ENCODE measurements at regions not wholly inside any gene's neighbourhood (a gene's known extent, or its start where the extent isn't known, plus 50 kb on each side); places are given as distances from the start of the nearest gene placed in this dataset.

DNA sequence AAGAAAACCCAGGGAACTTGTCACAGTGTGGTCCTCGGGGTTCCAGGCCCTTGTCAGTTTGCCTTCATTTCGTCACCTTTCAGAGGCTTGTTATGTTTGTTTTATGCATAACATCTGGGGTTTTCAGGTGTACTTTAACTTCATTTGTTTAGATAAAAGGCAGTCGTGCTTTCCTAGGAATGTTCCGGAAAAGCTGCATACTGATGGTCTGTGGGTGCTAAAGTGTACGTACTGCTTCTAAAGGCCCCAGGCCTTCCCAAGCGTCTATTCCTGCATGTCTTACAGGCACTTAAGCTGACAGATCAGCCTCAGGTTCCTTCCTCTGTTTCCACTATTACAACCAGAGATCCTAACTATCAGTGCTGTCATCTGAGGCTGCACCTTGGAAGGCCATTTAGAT lies 95.6 kb upstream of the ANKH start:
- DNase-seq: no peak

DNA sequence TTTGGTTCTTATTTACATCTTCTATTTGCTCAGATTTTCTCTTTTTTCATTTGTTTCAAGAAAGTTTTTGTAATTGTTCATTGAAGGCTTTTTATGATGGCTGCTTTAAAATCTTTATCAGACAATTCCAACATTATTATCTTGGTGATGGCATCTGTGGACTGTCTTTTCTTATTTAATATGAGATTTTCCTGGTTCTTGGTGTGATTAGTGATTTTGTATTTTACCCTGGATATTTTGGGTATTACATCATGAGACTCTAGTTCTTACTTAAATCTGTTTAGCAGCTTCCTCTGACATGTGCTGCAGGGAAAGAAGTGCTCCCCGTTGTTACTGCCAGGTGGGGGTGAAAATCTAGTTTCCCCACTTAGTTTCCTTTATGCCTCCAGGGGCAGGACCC lies 94.2 kb upstream of the ANKH start:
- no peak for DNase-seq

- no peak for DNase-seq
Measured at GRCh38 chr5:14962604-14963003, 91.0 kb upstream of the ANKH start.

DNA sequence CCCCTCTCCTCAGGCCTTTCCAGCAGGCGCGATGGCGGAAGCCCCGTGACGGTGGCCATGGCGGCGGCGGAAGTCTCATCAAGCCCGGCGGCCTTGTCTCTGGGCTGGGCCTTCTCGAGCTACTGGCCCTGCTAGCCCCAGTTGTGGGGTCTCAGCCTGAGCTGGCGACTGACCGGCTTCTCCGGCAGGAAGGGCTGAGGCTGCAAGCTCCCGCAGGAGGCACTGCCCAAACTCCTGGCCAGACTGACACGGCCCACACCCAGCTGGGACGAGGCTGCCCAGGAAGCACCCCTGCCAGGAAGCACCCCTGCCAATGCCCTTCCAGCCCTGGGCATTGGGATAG lies 88.5 kb upstream of the ANKH start:
- no peak for DNase-seq

DNA sequence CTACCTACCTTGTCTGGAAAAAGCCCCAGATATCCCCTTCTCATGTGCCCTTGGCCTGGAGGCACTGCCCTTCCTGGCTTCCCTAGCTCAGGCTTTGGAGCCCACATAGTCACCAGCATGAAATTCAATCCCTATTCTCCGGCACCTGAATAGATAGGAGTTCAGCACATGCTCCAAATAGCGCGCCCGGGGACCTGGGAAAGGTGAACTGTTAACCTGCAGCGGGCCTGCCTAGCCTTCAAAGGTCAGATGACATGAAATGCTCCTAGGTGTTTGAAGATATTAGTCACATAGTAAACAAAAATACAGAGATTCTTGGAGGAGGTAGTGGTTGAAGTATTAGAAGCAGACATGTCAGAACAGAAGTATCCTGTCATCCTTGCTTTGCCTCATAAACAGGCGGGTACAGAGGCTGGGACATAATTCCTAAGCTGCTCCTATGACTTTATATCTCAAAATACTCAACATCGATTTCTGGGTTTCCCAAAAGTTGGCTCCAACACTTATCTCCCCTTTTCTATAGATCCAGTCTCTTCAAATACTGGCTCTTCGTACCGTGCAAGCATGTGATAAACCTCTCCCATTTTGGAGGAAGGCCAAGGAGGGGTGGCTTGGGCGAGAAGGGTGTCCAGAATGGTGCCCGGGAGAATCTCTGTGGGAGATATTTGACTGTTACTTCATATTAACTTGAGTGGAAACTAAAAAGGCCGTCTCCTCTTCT lies 88.0 kb upstream of the ANKH start:
- DNase-seq: no peak

- no peak for DNase-seq
Measured at GRCh38 chr5:14958188-14958587, 86.6 kb upstream of the ANKH start.

DNA sequence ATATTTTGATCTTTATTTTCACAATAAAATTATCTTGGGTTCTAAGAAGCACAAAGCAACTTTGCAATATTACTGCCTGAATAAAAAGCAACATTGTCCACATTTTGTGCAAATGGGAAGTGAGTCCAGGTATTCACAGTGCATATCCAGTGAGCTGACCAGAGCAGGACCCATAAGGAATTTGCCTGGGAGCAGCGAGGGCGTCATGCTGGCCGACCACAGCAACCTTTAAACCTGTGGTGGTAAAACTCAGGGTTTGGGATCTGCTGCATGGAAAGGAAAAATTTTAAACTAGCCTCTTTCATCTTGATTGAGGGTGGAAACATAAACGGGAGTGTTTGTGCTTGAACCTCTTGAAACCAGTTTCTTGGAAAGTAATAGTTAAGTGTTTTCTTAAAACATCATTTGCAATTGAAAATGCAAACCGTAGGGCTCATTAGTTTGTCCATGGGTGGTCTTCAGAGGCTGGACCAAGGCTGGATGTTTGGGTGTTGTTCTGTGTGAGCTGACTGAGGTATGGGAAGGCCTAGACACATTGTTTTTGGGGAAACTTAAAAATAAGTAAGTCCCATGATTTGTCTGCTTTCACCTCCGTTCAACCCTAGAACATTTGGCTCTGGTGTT lies 85.0 kb upstream of the ANKH start:
- no peak for DNase-seq

DNA sequence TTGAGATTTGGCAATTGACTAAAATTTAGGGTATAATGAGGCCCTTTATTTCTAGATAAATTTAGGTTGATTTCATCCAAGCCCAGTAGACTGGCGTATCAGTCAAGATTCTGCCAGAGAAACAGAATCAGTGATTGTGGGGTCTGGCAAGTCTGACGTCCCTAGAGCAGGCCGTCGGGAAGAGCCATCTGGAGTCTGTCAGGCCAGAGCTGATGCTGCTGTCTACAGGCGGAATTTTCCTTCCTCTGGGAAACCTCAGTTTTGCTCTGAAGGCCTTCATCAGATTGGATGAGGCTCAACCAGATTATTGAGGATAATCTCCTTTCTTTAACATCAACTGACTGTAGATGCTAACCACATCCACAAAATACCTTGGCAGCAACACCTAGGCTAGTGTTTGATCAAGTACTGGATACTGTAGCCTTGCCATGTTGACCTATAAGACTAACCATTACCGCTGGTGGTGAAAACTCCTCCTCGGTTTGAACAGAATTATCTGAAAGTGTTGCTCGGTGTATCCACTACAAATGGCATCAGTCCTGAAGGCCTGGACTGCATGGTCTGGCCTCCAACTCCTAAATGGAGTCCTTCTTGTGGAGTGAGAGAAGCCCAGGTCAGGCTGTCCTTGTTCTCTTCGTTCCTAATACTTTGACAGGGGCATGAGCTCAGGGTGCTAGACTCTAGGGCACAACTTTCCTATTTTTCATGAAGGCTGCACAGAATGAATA lies 83.2 kb upstream of the ANKH start:
- no peak for DNase-seq

DNA sequence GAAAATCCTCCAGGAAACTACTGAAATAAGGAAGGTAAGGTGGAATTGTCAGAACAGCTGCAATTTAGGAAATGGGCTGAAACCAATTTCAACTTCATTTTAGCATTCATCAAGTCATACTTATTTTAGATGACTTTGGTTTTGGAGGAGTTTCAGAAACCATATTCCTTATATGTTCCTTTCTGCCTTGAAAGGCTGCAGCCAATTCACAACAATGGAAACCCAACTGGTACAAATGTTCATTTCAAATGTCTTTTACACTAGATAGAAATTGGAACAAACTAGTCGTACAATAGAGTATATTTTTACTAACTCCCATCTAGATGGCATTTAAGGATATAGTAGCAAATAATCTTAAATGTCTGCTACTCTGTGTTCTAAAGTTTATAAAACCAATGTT lies 82.6 kb upstream of the ANKH start:
- DNase-seq: no peak

DNA sequence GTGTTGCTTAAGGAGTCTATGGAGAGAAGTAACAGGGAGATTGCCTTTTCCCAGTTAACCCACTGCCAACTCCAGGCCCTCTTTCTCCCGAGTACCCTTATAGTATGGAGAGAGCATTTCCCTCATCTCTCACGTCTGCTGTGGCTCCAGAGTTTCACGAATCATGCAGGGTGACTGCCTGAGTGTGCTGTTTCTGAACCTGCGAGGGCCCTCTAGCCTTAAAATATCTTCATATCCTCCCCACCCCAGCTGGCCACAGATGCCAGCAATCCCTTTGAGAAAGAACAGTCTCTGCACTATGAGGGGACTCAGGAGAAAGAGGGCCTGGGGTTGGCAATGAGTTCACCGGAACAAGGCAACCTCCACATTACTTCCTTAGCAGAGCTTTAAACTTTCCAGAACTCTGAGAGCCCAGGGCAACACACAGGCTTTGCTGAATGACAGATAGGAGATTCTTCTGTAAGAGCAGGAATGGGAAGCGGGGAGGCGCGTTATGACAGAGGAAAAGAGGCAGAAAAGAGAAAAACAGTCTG lies 81.6 kb upstream of the ANKH start:
- no peak for DNase-seq

- DNase-seq: no peak
Measured at GRCh38 chr5:14948383-14948782, 76.8 kb upstream of the ANKH start.

- peak; percentile 25 for DNase-seq
Measured at GRCh38 chr5:14946815-14947620, 75.4 kb upstream of the ANKH start.

- DNase-seq: no peak
Measured at GRCh38 chr5:14945450-14945849, 73.9 kb upstream of the ANKH start.

- no peak for DNase-seq
Measured at GRCh38 chr5:14944996-14945395, 73.4 kb upstream of the ANKH start.

DNA sequence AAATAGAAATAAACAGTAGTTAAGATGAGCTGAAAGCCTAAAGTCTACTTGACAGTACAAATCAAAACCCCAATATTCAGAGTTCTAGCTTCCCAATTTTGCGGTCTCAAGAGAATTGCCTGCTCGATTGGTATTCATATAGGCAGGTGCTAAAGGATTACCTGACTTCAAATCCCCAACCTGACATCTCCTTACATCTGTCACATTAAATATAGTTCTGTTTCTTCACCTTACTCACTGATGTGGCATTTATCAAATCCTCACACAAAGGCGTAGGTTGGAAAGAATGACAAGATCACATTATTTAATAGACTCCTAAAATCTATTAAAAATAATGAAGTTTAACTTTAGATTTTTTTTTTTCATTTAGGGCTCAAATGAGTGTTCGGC lies 72.8 kb upstream of the ANKH start:
- no peak for DNase-seq

DNA sequence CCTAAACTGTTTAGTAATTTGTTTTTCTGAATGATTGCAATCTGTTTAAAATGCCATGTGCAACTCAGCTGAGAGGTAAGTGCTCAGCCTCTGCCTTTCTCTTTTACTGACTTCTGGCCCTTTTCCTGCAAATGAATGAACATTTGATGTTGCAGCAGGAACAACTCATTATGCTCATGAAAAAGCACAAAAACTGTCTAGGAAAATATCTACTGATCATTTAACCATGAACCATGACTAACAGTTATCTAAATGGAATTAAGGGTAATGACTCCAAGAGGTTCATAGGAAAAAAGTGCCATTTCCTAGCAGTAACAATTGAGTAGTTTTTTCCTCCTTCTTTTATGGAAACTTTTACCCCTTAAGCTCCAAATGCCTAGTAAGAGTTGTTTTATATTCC lies 70.6 kb upstream of the ANKH start:
- no peak for DNase-seq

DNA sequence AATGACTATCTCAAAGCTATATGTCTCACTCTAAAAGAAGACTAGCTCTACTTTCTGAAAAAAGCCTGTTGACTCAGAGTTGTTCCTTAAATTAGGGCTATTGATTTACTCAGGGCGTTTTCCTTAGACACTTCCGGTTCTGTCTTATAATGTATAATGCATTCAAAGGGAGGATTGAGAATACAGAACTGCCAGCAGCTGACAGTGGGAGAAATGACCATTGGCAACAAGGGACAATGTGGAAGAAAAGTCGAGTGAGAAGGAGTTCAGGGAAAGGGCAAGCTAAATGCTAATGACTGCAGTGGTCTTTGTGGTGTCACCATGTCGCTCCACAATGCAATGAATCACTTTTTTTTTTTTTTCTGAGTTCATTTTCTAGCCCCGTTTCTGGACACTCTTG lies 65.7 kb upstream of the ANKH start:
- no peak for DNase-seq

- DNase-seq: no peak
Measured at GRCh38 chr5:14936588-14936987, 65.0 kb upstream of the ANKH start.

DNA sequence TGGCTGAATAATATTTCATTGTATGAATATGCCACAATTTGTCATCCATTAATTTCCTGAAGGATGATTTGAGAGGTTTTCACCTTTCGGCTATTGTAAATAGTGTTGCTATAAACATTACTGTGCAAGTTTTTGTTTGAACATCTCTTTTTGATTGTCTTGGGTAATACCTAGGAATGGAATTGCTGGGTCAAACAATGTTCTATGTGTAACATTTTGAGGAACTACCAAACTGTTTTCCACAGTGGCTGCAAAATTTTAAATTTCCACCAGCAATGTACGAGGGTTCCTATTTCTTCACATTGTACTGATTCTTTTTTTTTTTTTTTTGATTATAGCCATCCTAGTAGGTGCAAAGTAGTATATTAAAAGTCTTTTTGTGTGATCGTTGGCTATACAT lies 63.8 kb upstream of the ANKH start:
- no peak for DNase-seq

DNA sequence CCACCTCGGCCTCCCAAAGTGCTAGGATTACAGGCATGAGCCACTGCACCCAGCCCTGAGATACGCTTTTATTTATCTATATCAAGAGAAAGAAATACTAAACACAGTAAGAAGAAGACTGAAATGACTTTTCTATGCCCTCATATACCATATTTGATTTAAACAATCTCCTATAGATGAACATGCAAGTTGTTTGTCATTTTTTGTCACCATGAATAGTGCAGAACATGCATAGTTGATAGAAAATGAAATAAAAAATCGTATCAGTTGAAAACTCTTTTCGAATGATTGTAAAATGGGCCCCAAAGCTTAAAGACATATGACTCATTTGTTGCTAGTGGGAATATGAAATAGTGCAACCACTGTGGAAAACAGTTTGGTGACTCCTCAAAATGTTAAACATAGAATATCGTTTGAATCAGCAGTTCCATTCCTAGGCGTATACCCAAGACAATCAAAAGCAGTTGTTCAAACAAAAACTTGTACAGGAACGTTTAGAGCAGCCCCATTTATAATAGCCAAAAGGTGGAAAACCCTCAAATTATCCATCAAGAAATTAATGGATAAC lies 61.4 kb upstream of the ANKH start:
- no peak for DNase-seq

DNA sequence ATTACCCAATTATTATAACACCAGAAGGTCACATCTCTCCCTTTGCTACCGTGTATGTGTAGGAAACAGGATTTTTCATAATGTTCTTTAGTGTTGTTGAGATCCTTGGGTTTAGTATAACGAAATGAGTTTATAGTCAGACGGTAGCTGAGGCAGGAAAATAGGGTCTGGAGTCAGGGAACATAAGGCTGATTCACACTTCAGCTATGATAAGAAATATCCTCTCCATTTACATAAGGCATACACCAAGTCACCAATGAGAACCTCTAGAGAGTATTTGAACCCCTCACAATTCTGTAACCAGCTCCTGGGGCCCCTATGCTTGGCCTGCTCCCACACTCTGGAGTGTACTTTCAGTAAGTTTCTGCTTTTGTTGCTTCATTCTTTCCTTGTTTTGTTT lies 58.9 kb upstream of the ANKH start:
- DNase-seq: no peak

DNA sequence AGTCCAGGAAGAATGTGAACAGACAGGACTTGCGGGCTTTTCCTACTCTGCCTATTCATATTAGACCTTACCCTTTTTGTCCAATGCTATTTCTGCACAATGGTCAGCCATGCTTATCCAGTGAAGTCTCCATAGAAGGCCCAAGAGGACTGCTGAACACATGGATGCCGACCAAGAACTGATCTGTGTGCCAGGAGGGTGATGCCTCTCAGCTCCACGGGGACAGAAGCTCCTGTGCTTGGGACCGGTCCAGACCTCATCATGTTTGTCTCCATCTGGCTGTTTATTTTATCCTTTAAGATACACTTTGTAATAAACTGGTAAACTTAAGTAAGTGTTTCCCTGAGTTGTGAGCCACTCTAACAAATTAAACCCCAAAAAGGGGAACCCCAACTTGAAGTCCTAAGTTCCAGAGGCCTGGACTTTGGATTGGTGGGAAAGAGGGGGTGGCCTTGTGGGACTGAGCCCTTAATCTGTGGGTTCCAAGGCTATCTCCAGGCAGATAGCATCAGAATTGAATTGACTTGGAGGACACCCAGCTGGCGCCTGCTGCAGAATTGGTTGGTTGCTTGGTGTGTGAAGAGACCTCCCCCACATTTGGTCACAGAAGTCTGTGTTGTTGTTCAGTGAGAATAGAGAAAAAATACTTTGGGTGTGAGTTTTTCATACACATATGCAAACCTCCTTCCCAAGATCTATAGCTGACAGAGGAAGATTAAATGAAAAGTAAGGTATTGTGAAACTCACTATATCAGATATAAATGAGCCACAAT lies 57.9 kb upstream of the ANKH start:
- DNase-seq: peak; percentile 65
